PC-9 (cell line): ENCODE measurements at regions not wholly inside any gene's neighbourhood (a gene's known extent, or its start where the extent isn't known, plus 50 kb on each side); places are given as distances from the start of the nearest gene placed in this dataset.

Experiments
- BruUV-seq: library from RNA; stranded (reverse); fragments of 400-500 nt; replicated peaks from 2 replicates; lab custom pipeline; 2021; lab: Mats Ljungman, UMichigan
- CTCF ChIA-PET: fragments of 300-600 bp; sonication (Branson Sonifier 250); formaldehyde crosslinking; loops from one replicate; lab custom pipeline; 2022; ENCODE audit warnings: antibody characterized with exemption; lab: Charles Lee
- POLR2A ChIA-PET: fragments of 300-600 bp; sonication (Branson Sonifier 250); formaldehyde crosslinking; loops from one replicate; lab custom pipeline; 2022; ENCODE audit warnings: antibody characterized with exemption; ENCODE audit not compliant: unreplicated experiment; lab: Charles Lee
- DNase-seq, 2 experiments: peaks; one replicate each; pipeline versions ENCODE4 v3.0.0 to v3.0.0-alpha.2; 2015 to 2022; ENCODE audit warnings: mixed read lengths in 1 of 2
- H2AFZ ChIP-seq: fragments of 200-600 bp; sonication (generic); 2 replicates; pipeline ENCODE4 v1.8.1; 2017; ENCODE audit warnings: antibody characterized with exemption
- H3F3A ChIP-seq: fragments of 200-600 bp; sonication (generic); 2 replicates; pipeline ENCODE4 v1.8.1; 2017; ENCODE audit warnings: antibody characterized with exemption, mild to moderate bottlenecking, low read depth; ENCODE audit not compliant: insufficient read depth
- H3K27ac ChIP-seq: fragments of 200-600 bp; sonication (generic); 2 replicates; pipeline ENCODE4 v1.6.1; 2016; ENCODE audit warnings: mixed run types
- H3K27me3 ChIP-seq: fragments of 200-600 bp; sonication (generic); 2 replicates; pipeline ENCODE4 v1.6.1; 2016; ENCODE audit warnings: low read depth, mixed run types; ENCODE audit not compliant: insufficient read depth
- H3K36me3 ChIP-seq: fragments of 200-600 bp; sonication (generic); 2 replicates; pipeline ENCODE4 v1.6.1; 2016; ENCODE audit warnings: low read depth, mixed run types
- H3K4me1 ChIP-seq: fragments of 200-600 bp; sonication (generic); replicated peaks from 2 replicates; pipeline ENCODE4 v1.6.1; 2016; ENCODE audit warnings: mixed run types; ENCODE audit not compliant: insufficient read depth
- H3K4me2 ChIP-seq: fragments of 200-600 bp; sonication (generic); 2 replicates; pipeline ENCODE4 v1.6.1; 2017; ENCODE audit warnings: mixed run types
- H3K4me3 ChIP-seq: fragments of 200-600 bp; sonication (generic); 2 replicates; pipeline ENCODE4 v1.6.1; 2016; ENCODE audit warnings: mixed run types
- H3K79me2 ChIP-seq: fragments of 200-600 bp; sonication (generic); 2 replicates; pipeline ENCODE4 v1.6.1; 2017; ENCODE audit warnings: low read depth, mixed run types
- H3K9me2 ChIP-seq: fragments of 200-600 bp; sonication (generic); 2 replicates; pipeline ENCODE4 v1.8.1; 2017; ENCODE audit warnings: mild to moderate bottlenecking; ENCODE audit not compliant: insufficient read depth
- H3K9me3 ChIP-seq: fragments of 200-600 bp; sonication (generic); 2 replicates; pipeline ENCODE4 v1.8.1; 2016; ENCODE audit warnings: low read depth; ENCODE audit not compliant: insufficient read depth
- H4K20me1 ChIP-seq: fragments of 200-600 bp; sonication (generic); 2 replicates; pipeline ENCODE4 v1.8.1; 2017; ENCODE audit not compliant: insufficient read depth
- EZH2 ChIP-seq: fragments of 200-600 bp; sonication (generic); IDR thresholded peaks from 2 replicates; pipeline ENCODE4 v1.8.0; 2017; ENCODE audit warnings: antibody characterized with exemption, low read depth
- intact Hi-C: fragments of 100-400 bp; cut with micrococcal nuclease; formaldehyde crosslinking; loops from one replicate; pipeline ENCODE4 v1.10.0; 2022; ENCODE audit not compliant: unreplicated experiment
- TF ChIP-seq, protein P1 (sequence below): fragments of 200-600 bp; sonication (generic); conservative IDR thresholded peaks from 2 replicates; pipeline ENCODE4 v1.6.1; 2017; ENCODE audit warnings: mixed run types, antibody characterized with exemption, mild to moderate bottlenecking, moderate library complexity

DNA sequence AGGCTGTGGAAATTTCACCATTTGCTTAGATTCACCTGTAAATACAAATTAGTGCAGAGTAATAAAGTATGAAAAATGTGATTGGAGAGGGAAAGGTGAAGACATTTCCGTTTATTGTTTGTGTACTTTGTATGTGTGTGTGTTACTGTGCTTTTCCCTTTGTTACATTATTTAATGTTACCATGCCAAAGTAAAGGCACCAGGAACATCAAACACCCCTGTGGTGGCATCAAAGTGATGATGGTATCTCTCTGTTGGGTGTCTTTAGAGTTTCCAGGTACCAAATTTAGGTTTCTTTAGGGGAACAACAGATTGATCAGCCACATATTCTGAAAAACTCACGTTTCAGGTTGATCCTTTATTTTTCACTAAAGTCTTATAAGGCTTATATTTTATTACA is 189.0 kb upstream of the FBXO33 start:
- Histone ChIP-seq H3K9me3 (no peaks in the 10 kb centered on the region), H3K4me2 (no peak overlapping the region), H4K20me1 (no peaks in the 10 kb centered on the region), H3K27ac (no peak overlapping the region), H3K79me2 (no peaks in the 10 kb centered on the region), H3K27me3 (no peaks in the 10 kb centered on the region), H3K36me3 (no peaks in the 10 kb centered on the region), H2AFZ (no peak overlapping the region), H3K4me3 (no peak overlapping the region), H3K9me2 (no peaks in the 10 kb centered on the region), H3K4me1 (no peaks in the 10 kb centered on the region), H3F3A (no peaks in the 10 kb centered on the region)
- ChIA-PET CTCF (no interaction called here), POLR2A (no interaction called here)
- intact Hi-C loops: no loop called here
- DNase-seq: no peak
- TF ChIP-seq EZH2: no peak
- TF ChIP-seq, protein P1, sequence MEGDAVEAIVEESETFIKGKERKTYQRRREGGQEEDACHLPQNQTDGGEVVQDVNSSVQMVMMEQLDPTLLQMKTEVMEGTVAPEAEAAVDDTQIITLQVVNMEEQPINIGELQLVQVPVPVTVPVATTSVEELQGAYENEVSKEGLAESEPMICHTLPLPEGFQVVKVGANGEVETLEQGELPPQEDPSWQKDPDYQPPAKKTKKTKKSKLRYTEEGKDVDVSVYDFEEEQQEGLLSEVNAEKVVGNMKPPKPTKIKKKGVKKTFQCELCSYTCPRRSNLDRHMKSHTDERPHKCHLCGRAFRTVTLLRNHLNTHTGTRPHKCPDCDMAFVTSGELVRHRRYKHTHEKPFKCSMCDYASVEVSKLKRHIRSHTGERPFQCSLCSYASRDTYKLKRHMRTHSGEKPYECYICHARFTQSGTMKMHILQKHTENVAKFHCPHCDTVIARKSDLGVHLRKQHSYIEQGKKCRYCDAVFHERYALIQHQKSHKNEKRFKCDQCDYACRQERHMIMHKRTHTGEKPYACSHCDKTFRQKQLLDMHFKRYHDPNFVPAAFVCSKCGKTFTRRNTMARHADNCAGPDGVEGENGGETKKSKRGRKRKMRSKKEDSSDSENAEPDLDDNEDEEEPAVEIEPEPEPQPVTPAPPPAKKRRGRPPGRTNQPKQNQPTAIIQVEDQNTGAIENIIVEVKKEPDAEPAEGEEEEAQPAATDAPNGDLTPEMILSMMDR: no peak
- BruUV-seq: no TSS peak

DNA sequence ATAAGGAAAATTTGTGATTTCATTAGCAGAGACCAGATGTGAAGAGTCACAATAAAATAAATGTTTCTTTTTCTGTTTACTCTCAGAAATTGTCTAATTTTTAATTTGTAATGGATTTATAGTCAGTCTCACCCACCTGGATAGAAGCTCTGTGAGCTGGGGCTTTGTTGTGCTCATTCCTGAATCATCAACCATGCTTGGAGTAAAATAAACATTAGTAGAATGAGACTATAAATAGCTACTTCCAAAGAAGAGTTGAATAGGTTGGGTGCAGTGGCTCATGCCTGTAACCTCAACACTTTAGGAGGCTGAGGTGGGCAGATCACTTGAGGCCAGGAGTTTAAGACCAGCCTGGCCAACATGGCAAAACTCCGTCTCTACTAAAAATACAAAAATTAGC is 185.3 kb upstream of the FBXO33 start:
- Histone ChIP-seq H3K36me3 (no peaks in the 10 kb centered on the region), H3K79me2 (no peaks in the 10 kb centered on the region), H3K9me2 (no peaks in the 10 kb centered on the region), H3F3A (no peaks in the 10 kb centered on the region), H3K4me2 (no peak overlapping the region), H3K27me3 (no peaks in the 10 kb centered on the region), H4K20me1 (no peaks in the 10 kb centered on the region; the same call in 1 of the 2 replicates), H3K4me3 (no peak overlapping the region), H2AFZ (no peak overlapping the region), H3K4me1 (no peaks in the 10 kb centered on the region), H3K27ac (no peak overlapping the region), H3K9me3 (no peaks in the 10 kb centered on the region)
- no TSS peak for BruUV-seq
- no peak for DNase-seq
- intact Hi-C loops: no loop called here
- ChIA-PET POLR2A (no interaction called here), CTCF (no interaction called here)
- TF ChIP-seq EZH2: no peak

DNA sequence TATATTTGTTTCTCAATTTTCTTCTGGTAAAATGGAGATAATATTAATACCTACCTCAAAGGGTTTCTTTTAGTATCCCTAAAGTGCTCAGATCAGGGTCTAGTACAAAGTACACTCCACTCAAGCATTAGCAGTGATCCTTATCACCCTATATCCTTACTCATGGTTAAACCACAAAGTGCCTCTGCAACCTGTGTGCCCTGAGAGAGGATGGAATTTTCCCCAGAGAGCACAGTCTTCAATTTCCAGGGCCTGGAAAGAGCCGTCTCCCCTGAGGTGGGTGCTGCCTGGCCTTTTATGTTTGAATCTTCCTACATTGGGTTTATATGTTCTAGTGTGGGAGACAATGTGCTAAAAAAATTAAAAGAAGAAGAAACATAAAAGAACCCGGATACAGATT is 183.1 kb upstream of the FBXO33 start:
- no peaks in the 10 kb centered on the region for H3K27me3 ChIP-seq
- H3F3A ChIP-seq: no peaks in the 10 kb centered on the region
- H3K4me1 ChIP-seq: no peaks in the 10 kb centered on the region
- no peak overlapping the region for H3K4me3 ChIP-seq
- no peaks in the 10 kb centered on the region for H3K36me3 ChIP-seq
- H3K9me3 ChIP-seq: no peaks in the 10 kb centered on the region
- ChIA-PET POLR2A (no interaction called here), CTCF (no interaction called here)
- H4K20me1 ChIP-seq: no peaks in the 10 kb centered on the region; the same call in 1 of the 2 replicates
- intact Hi-C loops: no loop called here
- H3K9me2 ChIP-seq: no peaks in the 10 kb centered on the region
- no peaks in the 10 kb centered on the region for H3K79me2 ChIP-seq
- BruUV-seq: no TSS peak
- H2AFZ ChIP-seq: no peak overlapping the region
- no peak for DNase-seq
- no peak overlapping the region for H3K4me2 ChIP-seq
- no peak overlapping the region for H3K27ac ChIP-seq
- TF ChIP-seq, protein P1: no peak
- TF ChIP-seq EZH2: no peak

GRCh38 chr14:39614297-39614923 is 182.2 kb upstream of the FBXO33 start:
- Histone ChIP-seq H3K9me2 (no peaks in the 10 kb centered on the region), H3K79me2 (no peaks in the 10 kb centered on the region), H3F3A (no peaks in the 10 kb centered on the region), H2AFZ (no peak overlapping the region), H3K4me2 (no peak overlapping the region), H3K9me3 (no peaks in the 10 kb centered on the region), H4K20me1 (no peaks in the 10 kb centered on the region; the same call in 1 of the 2 replicates), H3K4me3 (no peak overlapping the region), H3K27ac (no peak overlapping the region), H3K36me3 (no peaks in the 10 kb centered on the region), H3K4me1 (no peaks in the 10 kb centered on the region), H3K27me3 (no peaks in the 10 kb centered on the region)
- BruUV-seq: no TSS peak
- intact Hi-C loops: no loop called here
- no peak for DNase-seq
- ChIA-PET CTCF (no interaction called here), POLR2A (no interaction called here)
- TF ChIP-seq EZH2: no peak
- TF ChIP-seq, protein P1: no peak
